Parathyroid adenoma (tissue), 2 donors: ENCODE measurements at regions not wholly inside any gene's neighbourhood (a gene's known extent, or its start where the extent isn't known, plus 50 kb on each side); places are given as distances from the start of the nearest gene placed in this dataset.

Experiments
- H2AFZ ChIP-seq: fragments of 300-600 bp; sonication (generic); one replicate; pipeline ENCODE4 v1.7.0; 2017; ENCODE audit warnings: antibody characterized with exemption, mild to moderate bottlenecking
- H3K27ac ChIP-seq: fragments of 300-600 bp; sonication (generic); one replicate; pipeline ENCODE4 v1.7.0; 2017
- H3K27me3 ChIP-seq: fragments of 300-600 bp; sonication (generic); one replicate; pipeline ENCODE4 v1.7.0; 2017; ENCODE audit warnings: low read length; ENCODE audit not compliant: control insufficient read depth, insufficient read depth
- H3K36me3 ChIP-seq: fragments of 300-600 bp; sonication (generic); one replicate; pipeline ENCODE4 v1.7.0; 2017; ENCODE audit warnings: low read length; ENCODE audit not compliant: control insufficient read depth, insufficient read depth
- H3K4me1 ChIP-seq: fragments of 300-600 bp; sonication (generic); one replicate; pipeline ENCODE4 v1.7.0; 2017; ENCODE audit warnings: control low read depth
- H3K4me2 ChIP-seq: fragments of 300-600 bp; sonication (generic); one replicate; pipeline ENCODE4 v1.7.0; 2017; ENCODE audit warnings: low read length
- H3K4me3 ChIP-seq: fragments of 300-600 bp; sonication (generic); one replicate; pipeline ENCODE4 v1.7.0; 2017; ENCODE audit warnings: low read depth, low read length
- H3K79me2 ChIP-seq: fragments of 300-600 bp; sonication (generic); one replicate; pipeline ENCODE4 v1.7.0; 2017; ENCODE audit warnings: control low read depth
- H3K9ac ChIP-seq: fragments of 300-600 bp; sonication (generic); one replicate; pipeline ENCODE4 v1.7.0; 2017; ENCODE audit warnings: mild to moderate bottlenecking
- H3K9me3 ChIP-seq: fragments of 300-600 bp; sonication (generic); one replicate; pipeline ENCODE4 v1.7.0; 2017; ENCODE audit warnings: low read length; ENCODE audit not compliant: control insufficient read depth
- CTCF ChIP-seq: fragments of 300-600 bp; sonication (generic); IDR thresholded peaks from one replicate; pipeline ENCODE4 v1.7.0; 2017; ENCODE audit warnings: antibody characterized with exemption, mild to moderate bottlenecking
- donor health status: primary hyperparathyroidism.

GRCh38 chr2:107419191-107419590 lies 407.5 kb upstream of the RGPD4 start:
- Histone ChIP-seq H3K4me2 (no peak overlapping the region), H3K27me3 (no peaks in the 10 kb centered on the region), H2AFZ (no peak overlapping the region), H3K4me3 (no peak overlapping the region), H3K36me3 (no peaks in the 10 kb centered on the region), H3K79me2 (no peaks in the 10 kb centered on the region), H3K4me1 (no peaks in the 10 kb centered on the region), H3K9me3 (no peaks in the 10 kb centered on the region), H3K27ac (no peak overlapping the region), H3K9ac (no peak overlapping the region)
- no peak for TF ChIP-seq CTCF

- H2AFZ ChIP-seq = no peak overlapping the region
- H3K9me3 ChIP-seq = no peaks in the 10 kb centered on the region
- no peak for TF ChIP-seq CTCF
- H3K79me2 ChIP-seq = no peaks in the 10 kb centered on the region
- no peak overlapping the region for H3K9ac ChIP-seq
- H3K36me3 ChIP-seq = no peaks in the 10 kb centered on the region
- no peaks in the 10 kb centered on the region for H3K4me1 ChIP-seq
- H3K4me2 ChIP-seq = no peak overlapping the region
- H3K27ac ChIP-seq = no peak overlapping the region
- no peak overlapping the region for H3K4me3 ChIP-seq
- no peaks in the 10 kb centered on the region for H3K27me3 ChIP-seq
Measured at GRCh38 chr2:107428781-107429180, 397.9 kb upstream of the RGPD4 start.

DNA sequence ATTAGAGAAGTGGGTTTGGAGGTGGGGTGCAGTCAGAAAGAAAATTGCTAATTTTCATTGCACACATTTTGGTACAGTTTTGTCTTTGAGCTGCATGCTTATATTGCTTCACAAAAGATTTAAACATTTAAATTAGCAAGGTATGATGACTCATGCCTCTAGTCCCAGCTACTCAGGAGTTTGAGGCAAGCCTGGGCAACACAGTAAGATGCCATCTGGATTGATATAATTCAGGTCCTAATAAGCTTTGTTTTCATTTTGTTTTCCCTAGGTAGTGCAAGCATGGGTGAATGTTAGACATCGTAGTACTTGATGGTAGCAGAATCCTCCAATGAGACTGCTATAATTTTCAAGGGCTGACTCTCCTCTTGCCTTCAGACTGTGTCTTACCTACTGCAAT lies 396.7 kb upstream of the RGPD4 start:
- TF ChIP-seq CTCF = no peak
- Histone ChIP-seq H3K27me3 (no peaks in the 10 kb centered on the region), H3K9ac (no peak overlapping the region), H3K36me3 (no peaks in the 10 kb centered on the region), H2AFZ (no peak overlapping the region), H3K9me3 (no peaks in the 10 kb centered on the region), H3K4me1 (no peaks in the 10 kb centered on the region), H3K4me2 (no peak overlapping the region), H3K4me3 (no peak overlapping the region), H3K79me2 (no peaks in the 10 kb centered on the region), H3K27ac (no peak overlapping the region)

GRCh38 chr2:107430596-107431266 lies 396.0 kb upstream of the RGPD4 start:
- Histone ChIP-seq H3K4me2 (no peak overlapping the region), H3K27me3 (no peaks in the 10 kb centered on the region), H3K4me1 (no peaks in the 10 kb centered on the region), H3K4me3 (no peak overlapping the region), H3K9me3 (no peaks in the 10 kb centered on the region), H3K36me3 (no peaks in the 10 kb centered on the region), H2AFZ (no peak overlapping the region), H3K27ac (no peak overlapping the region), H3K9ac (no peak overlapping the region), H3K79me2 (no peaks in the 10 kb centered on the region)
- no peak for TF ChIP-seq CTCF

DNA sequence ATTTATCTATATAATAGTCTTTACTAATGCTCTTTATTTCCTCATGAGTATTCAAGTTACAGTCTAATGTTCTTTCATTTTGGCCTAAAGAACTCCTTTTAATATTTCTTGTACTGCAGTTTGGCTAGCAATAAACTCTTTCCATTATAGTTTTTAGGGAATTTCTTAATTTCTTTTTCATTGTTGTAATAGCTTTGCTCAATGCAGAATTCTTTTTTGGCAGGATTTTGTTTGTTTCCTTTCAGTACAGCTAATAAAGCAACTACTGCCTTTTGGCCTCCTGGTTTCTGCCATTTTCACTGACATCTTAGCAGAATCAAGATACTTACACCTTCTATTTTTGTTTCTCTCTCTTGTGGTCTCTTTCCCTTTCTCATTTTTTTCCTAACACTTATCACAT lies 390.4 kb upstream of the RGPD4 start:
- Histone ChIP-seq H3K27me3 (no peaks in the 10 kb centered on the region), H3K4me1 (no peaks in the 10 kb centered on the region), H2AFZ (no peak overlapping the region), H3K9ac (no peak overlapping the region), H3K79me2 (no peaks in the 10 kb centered on the region), H3K36me3 (no peaks in the 10 kb centered on the region), H3K4me2 (no peak overlapping the region), H3K9me3 (no peaks in the 10 kb centered on the region), H3K27ac (no peak overlapping the region), H3K4me3 (no peak overlapping the region)
- TF ChIP-seq CTCF = no peak
